Lung (tissue), 11 donors: ENCODE measurements at regions not wholly inside any gene's neighbourhood (a gene's known extent, or its start where the extent isn't known, plus 50 kb on each side); places are given as distances from the start of the nearest gene placed in this dataset.

ENCODE experiments used
- ATAC-seq: fragments of 200-7000 bp; cut with Tn5 transposase; one replicate; pipeline ENCODE4 v1.9.1; 2020; ENCODE audit warnings: moderate number of reproducible peaks; ENCODE audit not compliant: insufficient read depth, low FRiP score
- DNase-seq, 3 donors: peaks; one replicate each; pipeline ENCODE4 v3.0.0-alpha.2; 2013 to 2017
- H3K27ac ChIP-seq, 2 donors: one replicate each; pipeline ENCODE4 v1.5.1; 2013; ENCODE audit warnings: mild to moderate bottlenecking in 2 of 2, moderate library complexity in 2 of 2, control low read depth in 1 of 2, inconsistent platforms in 1 of 2, low read depth in 1 of 2, low read length in 1 of 2
- H3K27me3 ChIP-seq, 3 donors: one replicate each; pipeline ENCODE4 v1.5.1; 2013; ENCODE audit warnings: low read length in 2 of 3; ENCODE audit not compliant: control insufficient read depth in 3 of 3, insufficient read depth in 3 of 3
- H3K36me3 ChIP-seq, 4 donors: one replicate each; pipeline ENCODE4 v1.5.1; 2013; ENCODE audit warnings: low read length in 4 of 4, mild to moderate bottlenecking in 1 of 4, moderate library complexity in 1 of 4; ENCODE audit not compliant: control insufficient read depth in 4 of 4, insufficient read depth in 4 of 4
- H3K4me1 ChIP-seq, 5 donors: one replicate each; pipeline ENCODE4 v1.5.1; 2013; ENCODE audit warnings: low read length in 5 of 5, mild to moderate bottlenecking in 2 of 5, moderate library complexity in 1 of 5; ENCODE audit not compliant: control insufficient read depth in 5 of 5, insufficient read depth in 5 of 5
- H3K4me3 ChIP-seq: one replicate; pipeline ENCODE4 v1.5.1; 2013; ENCODE audit warnings: mild to moderate bottlenecking, control low read depth, moderate library complexity
- H3K9ac ChIP-seq, 2 donors: one replicate each; pipeline ENCODE4 v1.5.1; 2013; ENCODE audit warnings: low read length in 2 of 2, control low read depth in 1 of 2; ENCODE audit not compliant: insufficient read depth in 1 of 2
- H3K9me3 ChIP-seq, 4 donors: one replicate each; pipeline ENCODE4 v1.5.1; 2013; ENCODE audit warnings: low read length in 3 of 4, mild to moderate bottlenecking in 1 of 4, moderate library complexity in 1 of 4; ENCODE audit not compliant: control insufficient read depth in 4 of 4, insufficient read depth in 3 of 4
- CTCF ChIP-seq: IDR thresholded peaks from 2 replicates; pipeline ENCODE4 v1.5.1; 2012; ENCODE audit warnings: mild to moderate bottlenecking; ENCODE audit errors: control extremely low read depth, extremely low read depth
- WGBS, 2 donors: extraction: QIAGEN DNeasy Blood & Tissue Kit; methylation state at CpG; one replicate each; pipeline ENCODE4 v1.1.7; 2013; 5-methylcytosine and 5-hydroxymethylcytosine counted together
- donor health status: control.
- donor health status: control.
- donor health status: Bipolar disorder and iron deficiency.
- donor health status: healthy.
- donor health status: DM: yes; HTN: yes; CAD: no.

DNA sequence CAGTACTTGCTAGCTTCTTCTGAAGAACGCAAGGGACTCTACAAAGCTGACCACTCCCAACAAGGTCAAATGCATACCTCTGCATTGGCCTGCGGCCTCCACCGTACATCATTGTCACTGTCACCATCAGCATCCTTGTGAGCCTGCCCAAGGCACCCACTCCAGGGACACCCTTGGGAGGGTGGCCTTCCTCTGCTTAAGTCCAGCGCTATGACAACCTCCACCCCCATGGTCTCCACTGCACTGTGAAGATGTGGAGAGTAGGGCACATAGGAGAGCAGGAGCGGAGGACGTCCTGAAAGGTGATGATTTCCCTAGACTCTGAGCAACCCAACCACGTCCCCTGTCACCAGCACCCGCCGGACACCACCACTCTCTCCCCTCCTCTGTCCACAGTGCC lies 252.8 kb downstream of the ALG10 start:
- ATAC-seq, result no peak
- no peak for DNase-seq
- peaks cover 0 to 13% (median 4%) of the 10 kb centered on the region in 4 donors for H3K9me3 ChIP-seq
- H3K4me1 ChIP-seq, result no peaks in the 10 kb centered on the region
- WGBS, 2 donors, result 87 to 93% methylated on average over 9 of the region's 9 CpGs
- H3K27me3 ChIP-seq, result no peaks in the 10 kb centered on the region
- no peaks in the 10 kb centered on the region for H3K36me3 ChIP-seq
- no peak for TF ChIP-seq CTCF
- H3K27ac ChIP-seq, result no peak overlapping the region
- H3K9ac ChIP-seq, result no peak overlapping the region
- no peak overlapping the region for H3K4me3 ChIP-seq

DNA sequence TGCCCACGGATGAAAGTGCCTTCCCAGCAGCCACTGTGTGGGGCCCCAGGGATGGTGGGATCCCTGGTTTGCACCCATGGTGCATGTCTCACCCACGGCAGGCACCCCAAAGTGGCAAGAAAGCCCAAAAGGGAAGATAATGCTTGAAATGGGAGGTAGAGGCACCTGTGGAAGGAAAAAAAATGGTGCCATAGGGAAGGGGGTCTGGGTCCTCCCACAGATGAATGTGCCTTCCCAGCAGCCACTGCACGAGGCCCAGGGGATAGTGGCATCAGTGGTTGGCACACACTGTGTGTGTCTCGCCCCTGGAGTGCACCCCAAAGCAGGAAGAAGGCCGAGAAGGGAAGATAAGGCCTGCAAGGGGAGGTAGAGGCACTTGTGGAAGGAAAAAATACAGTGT lies 264.2 kb downstream of the ALG10 start:
- no peak for DNase-seq
- Histone ChIP-seq H3K27ac (no peak overlapping the region), H3K4me3 (no peak overlapping the region), H3K27me3 (no peaks in the 10 kb centered on the region), H3K9ac (no peak overlapping the region), H3K4me1 (no peaks in the 10 kb centered on the region), H3K36me3 (no peaks in the 10 kb centered on the region), H3K9me3 (peaks cover 0 to 38% (median 27%) of the 10 kb centered on the region in 4 donors)
- no peak for TF ChIP-seq CTCF
- ATAC-seq, result no peak
- WGBS, 2 donors, result 55 to 64% methylated on average over 5 of the region's 5 CpGs

GRCh38 chr12:34286934-34287333 lies 264.6 kb downstream of the ALG10 start:
- no peak overlapping the region for H3K9ac ChIP-seq
- WGBS, 2 donors, result 80 to 82% methylated on average over 6 of the region's 6 CpGs
- no peaks in the 10 kb centered on the region for H3K27me3 ChIP-seq
- H3K27ac ChIP-seq, result no peak overlapping the region
- peaks cover 0 to 33% (median 24%) of the 10 kb centered on the region in 4 donors for H3K9me3 ChIP-seq
- ATAC-seq (no peak), DNase-seq (no peak)
- H3K4me3 ChIP-seq, result no peak overlapping the region
- no peaks in the 10 kb centered on the region for H3K36me3 ChIP-seq
- no peak for TF ChIP-seq CTCF
- H3K4me1 ChIP-seq, result no peaks in the 10 kb centered on the region

- 62 to 67% methylated on average over 9 of the region's 9 CpGs for WGBS, 2 donors
- DNase-seq (no peak), ATAC-seq (no peak)
- Histone ChIP-seq H3K27ac (no peak overlapping the region), H3K9me3 (peaks cover 0 to 32% (median 22%) of the 10 kb centered on the region in 4 donors), H3K4me1 (no peaks in the 10 kb centered on the region), H3K4me3 (no peak overlapping the region), H3K27me3 (no peaks in the 10 kb centered on the region), H3K36me3 (no peaks in the 10 kb centered on the region), H3K9ac (no peak overlapping the region)
- TF ChIP-seq CTCF, result no peak
These were observed 265.1 kb downstream of the ALG10 start for GRCh38 chr12:34287437-34287836.
